ENCODE measurements at regions not wholly inside any gene's neighbourhood (a gene's known extent, or its start where the extent isn't known, plus 50 kb on each side); places are given as distances from the start of the nearest gene placed in this dataset.

DNA sequence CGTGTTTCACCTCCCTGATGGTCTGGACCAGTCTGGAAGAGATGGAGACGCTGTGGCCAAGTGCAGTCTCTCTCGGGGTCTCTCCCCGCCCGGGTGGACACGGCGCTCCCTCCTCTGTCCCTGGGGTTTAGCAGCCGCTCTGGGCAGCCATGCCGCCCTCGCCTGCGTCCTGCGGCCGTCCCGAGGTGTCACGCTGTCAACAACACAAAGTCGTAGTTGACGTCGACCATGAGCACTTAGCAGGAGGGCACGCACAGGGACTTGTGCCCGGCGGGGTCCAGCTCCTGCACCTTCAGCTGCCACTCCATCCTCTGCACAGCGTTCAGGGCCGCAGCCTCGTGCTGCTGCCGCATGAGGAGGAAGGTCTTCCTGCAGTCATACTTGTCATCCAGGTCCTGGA is 368.9 kb downstream of the CDH9 start:
- dilution Hi-C loops (cut with HindIII; ENCODE audit: low sequenced_read_pairs, unreplicated experiment) (no loop called here), intact Hi-C loops (cut with micrococcal nuclease) (no loop called here), in situ Hi-C loops (cut with MboI; ENCODE audit: low sequenced_read_pairs) (no loop called here)
- Histone ChIP-seq H3K9me3 (ENCODE audit: control insufficient read depth, insufficient read depth, low read length) (peaks cover 4% of the 10 kb centered on the region; the same call in 1 of the 2 replicates), H3K36me3 (ENCODE audit: control insufficient read depth, insufficient read depth, low read length) (no peaks in the 10 kb centered on the region), H3K4me1 (ENCODE audit: control insufficient read depth, insufficient read depth, low read length) (no peaks in the 10 kb centered on the region), H2AFZ (replicated peaks; ENCODE audit: low read length, poor library complexity) (no peak overlapping the region), H2BK20ac (ENCODE audit: low read depth, low read length) (no peak overlapping the region), H4K5ac (ENCODE audit: low read depth, low read length) (no peak overlapping the region), H3K27me3 (ENCODE audit: control insufficient read depth, insufficient read depth, low read length) (no peaks in the 10 kb centered on the region), H3K27ac (ENCODE audit: insufficient read depth, low read length) (no peak overlapping the region), H4K20me1 (ENCODE audit: insufficient read depth, low read length) (no peaks in the 10 kb centered on the region), H2AK9ac (replicated peaks; ENCODE audit: low read depth, low read length, poor library complexity) (no peak overlapping the region), H3K23ac (ENCODE audit: low read depth, low read length) (no peak overlapping the region), H3K9ac (ENCODE audit: low read depth, low read length) (no peak overlapping the region), H3K14ac (replicated peaks; ENCODE audit: low read depth, low read length) (no peak overlapping the region), H3K9me1 (ENCODE audit: insufficient read depth, low read length) (no peaks in the 10 kb centered on the region), H3K79me1 (ENCODE audit: low read depth in 1 of 2, low read length in 2 of 2) (no peaks in the 10 kb centered on the region), H3K4ac (ENCODE audit: low read depth, low read length) (no peak overlapping the region), H3K4me2 (ENCODE audit: low read depth, low read length) (no peak overlapping the region), H2AK5ac (ENCODE audit: low read depth, low read length) (no peak overlapping the region), H4K91ac (ENCODE audit: insufficient read depth, low read depth, low read length) (no peak overlapping the region), H3K56ac (ENCODE audit: extremely low read depth, insufficient read depth, low read length) (no peak overlapping the region), H3K4me3 (ENCODE audit: insufficient read depth, low read depth, low read length) (no peak overlapping the region), H2BK120ac (ENCODE audit: low read depth, low read length) (no peak overlapping the region), H2BK5ac (ENCODE audit: low read depth, low read length, poor library complexity, severe bottlenecking) (no peak overlapping the region), H3K18ac (ENCODE audit: low read depth, low read length) (no peak overlapping the region), H4K8ac (ENCODE audit: low read depth in 2 of 2, low read length in 2 of 2) (no peak overlapping the region), H2BK15ac (ENCODE audit: low read depth, low read length) (no peak overlapping the region)
- no peak for DNase-seq
- no TSS peak for BruUV-seq (replicated peaks)
- ChIA-PET POLR2A (ENCODE audit: unreplicated experiment) (no interaction called here), CTCF (no interaction called here)
- no peak for ATAC-seq (ENCODE audit: low read depth)
- TF ChIP-seq RFX5 (IDR thresholded peaks at IDR 0.05; ENCODE audit: low read depth, low read length) (no peak), CEBPB (IDR thresholded peaks at IDR 0.05; ENCODE audit: low read depth, low read length) (no peak), RAD21 (IDR thresholded peaks at IDR 0.05; ENCODE audit: low read length) (no peak), SMC3 (IDR thresholded peaks at IDR 0.05; ENCODE audit: low read depth, low read length) (no peak), CHD1 (IDR thresholded peaks at IDR 0.05; ENCODE audit: low read depth, low read length) (no peak), BHLHE40 (IDR thresholded peaks at IDR 0.05; ENCODE audit: low read depth, low read length) (no peak), RCOR1 (IDR thresholded peaks at IDR 0.05; ENCODE audit: insufficient replicate concordance, low read length) (no peak), POLR2A (IDR thresholded peaks at IDR 0.05; ENCODE audit: low read depth, low read length) (no peak), MAZ (IDR thresholded peaks at IDR 0.05; ENCODE audit: borderline replicate concordance, low read depth, low read length) (no peak), NFE2L2 (IDR thresholded peaks at IDR 0.05; ENCODE audit: low read depth, low read length) (no peak), MAFK (IDR thresholded peaks at IDR 0.05; ENCODE audit: low read depth, low read length) (no peak), FOS (IDR thresholded peaks at IDR 0.05; ENCODE audit: low read depth, low read length) (no peak), MXI1 (IDR thresholded peaks at IDR 0.05; ENCODE audit: borderline replicate concordance, low read depth, low read length) (no peak)
- TF ChIP-seq, protein P1, sequence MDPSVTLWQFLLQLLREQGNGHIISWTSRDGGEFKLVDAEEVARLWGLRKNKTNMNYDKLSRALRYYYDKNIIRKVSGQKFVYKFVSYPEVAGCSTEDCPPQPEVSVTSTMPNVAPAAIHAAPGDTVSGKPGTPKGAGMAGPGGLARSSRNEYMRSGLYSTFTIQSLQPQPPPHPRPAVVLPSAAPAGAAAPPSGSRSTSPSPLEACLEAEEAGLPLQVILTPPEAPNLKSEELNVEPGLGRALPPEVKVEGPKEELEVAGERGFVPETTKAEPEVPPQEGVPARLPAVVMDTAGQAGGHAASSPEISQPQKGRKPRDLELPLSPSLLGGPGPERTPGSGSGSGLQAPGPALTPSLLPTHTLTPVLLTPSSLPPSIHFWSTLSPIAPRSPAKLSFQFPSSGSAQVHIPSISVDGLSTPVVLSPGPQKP (IDR thresholded peaks at IDR 0.05; ENCODE audit: borderline replicate concordance, low read depth, low read length): no peak
- TF ChIP-seq, protein P2, sequence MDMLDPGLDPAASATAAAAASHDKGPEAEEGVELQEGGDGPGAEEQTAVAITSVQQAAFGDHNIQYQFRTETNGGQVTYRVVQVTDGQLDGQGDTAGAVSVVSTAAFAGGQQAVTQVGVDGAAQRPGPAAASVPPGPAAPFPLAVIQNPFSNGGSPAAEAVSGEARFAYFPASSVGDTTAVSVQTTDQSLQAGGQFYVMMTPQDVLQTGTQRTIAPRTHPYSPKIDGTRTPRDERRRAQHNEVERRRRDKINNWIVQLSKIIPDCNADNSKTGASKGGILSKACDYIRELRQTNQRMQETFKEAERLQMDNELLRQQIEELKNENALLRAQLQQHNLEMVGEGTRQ (IDR thresholded peaks at IDR 0.05; ENCODE audit: low read depth, low read length): no peak
- TF ChIP-seq, protein P3, sequence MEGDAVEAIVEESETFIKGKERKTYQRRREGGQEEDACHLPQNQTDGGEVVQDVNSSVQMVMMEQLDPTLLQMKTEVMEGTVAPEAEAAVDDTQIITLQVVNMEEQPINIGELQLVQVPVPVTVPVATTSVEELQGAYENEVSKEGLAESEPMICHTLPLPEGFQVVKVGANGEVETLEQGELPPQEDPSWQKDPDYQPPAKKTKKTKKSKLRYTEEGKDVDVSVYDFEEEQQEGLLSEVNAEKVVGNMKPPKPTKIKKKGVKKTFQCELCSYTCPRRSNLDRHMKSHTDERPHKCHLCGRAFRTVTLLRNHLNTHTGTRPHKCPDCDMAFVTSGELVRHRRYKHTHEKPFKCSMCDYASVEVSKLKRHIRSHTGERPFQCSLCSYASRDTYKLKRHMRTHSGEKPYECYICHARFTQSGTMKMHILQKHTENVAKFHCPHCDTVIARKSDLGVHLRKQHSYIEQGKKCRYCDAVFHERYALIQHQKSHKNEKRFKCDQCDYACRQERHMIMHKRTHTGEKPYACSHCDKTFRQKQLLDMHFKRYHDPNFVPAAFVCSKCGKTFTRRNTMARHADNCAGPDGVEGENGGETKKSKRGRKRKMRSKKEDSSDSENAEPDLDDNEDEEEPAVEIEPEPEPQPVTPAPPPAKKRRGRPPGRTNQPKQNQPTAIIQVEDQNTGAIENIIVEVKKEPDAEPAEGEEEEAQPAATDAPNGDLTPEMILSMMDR (conservative IDR thresholded peaks at IDR 0.05; ENCODE audit: low read depth, low read length): no peak
- WGBS, 2 experiments (ENCODE audit: extremely low coverage in 2 of 2, insufficient read length in 1 of 2): 67% methylated on average over 1 of the region's 25 CpGs; no CpG with 5 or more reads in 1 of the 2 experiments

Data from IMR-90 (cell line).